ENCODE measurements at regions not wholly inside any gene's neighbourhood (a gene's known extent, or its start where the extent isn't known, plus 50 kb on each side); places are given as distances from the start of the nearest gene placed in this dataset.

- no peak for DNase-seq
- Histone ChIP-seq H3K9me3 (no peaks in the 10 kb centered on the region), H3K27me3 (no peaks in the 10 kb centered on the region), H3K4me1 (peaks cover 0 to 5% (median 0%) of the 10 kb centered on the region in 4 donors), H3K36me3 (no peaks in the 10 kb centered on the region), H3K27ac (no peak overlapping the region), H3K4me3 (no peak overlapping the region)
- TF ChIP-seq CTCF (IDR thresholded peaks at IDR 0.05): no peak
- TF ChIP-seq POLR2A (IDR thresholded peaks at IDR 0.05): no peak
Observed at GRCh38 chr4:56210397-56210796, 176.9 kb downstream of the AASDH start.

- Histone ChIP-seq H3K4me1 (peaks cover 0 to 5% (median 0%) of the 10 kb centered on the region in 4 donors), H3K36me3 (no peaks in the 10 kb centered on the region), H3K9me3 (no peaks in the 10 kb centered on the region), H3K27ac (no peak overlapping the region), H3K4me3 (no peak overlapping the region), H3K27me3 (no peaks in the 10 kb centered on the region)
- DNase-seq: peak in 1 of 3 donors; percentile 55
- TF ChIP-seq CTCF (IDR thresholded peaks at IDR 0.05) (no peak), POLR2A (IDR thresholded peaks at IDR 0.05) (no peak)
Observed at GRCh38 chr4:56209767-56210166, 177.5 kb downstream of the AASDH start.

GRCh38 chr4:56208103-56208502 is 179.2 kb downstream of the AASDH start:
- H3K27me3 ChIP-seq: no peaks in the 10 kb centered on the region
- H3K4me1 ChIP-seq: peaks cover 0 to 5% (median 0%) of the 10 kb centered on the region in 4 donors
- H3K4me3 ChIP-seq: no peak overlapping the region
- H3K36me3 ChIP-seq: no peaks in the 10 kb centered on the region
- no peak for TF ChIP-seq CTCF (IDR thresholded peaks at IDR 0.05)
- no peak for TF ChIP-seq POLR2A (IDR thresholded peaks at IDR 0.05)
- no peaks in the 10 kb centered on the region for H3K9me3 ChIP-seq
- no peak for DNase-seq
- H3K27ac ChIP-seq: no peak overlapping the region

- Histone ChIP-seq H3K4me1 (no peaks in the 10 kb centered on the region), H3K4me3 (no peak overlapping the region), H3K27ac (no peak overlapping the region), H3K27me3 (no peaks in the 10 kb centered on the region), H3K9me3 (no peaks in the 10 kb centered on the region), H3K36me3 (no peaks in the 10 kb centered on the region)
- TF ChIP-seq CTCF (IDR thresholded peaks at IDR 0.05): no peak
- no peak for TF ChIP-seq POLR2A (IDR thresholded peaks at IDR 0.05)
- DNase-seq: no peak
Observed at GRCh38 chr4:56206258-56206657, 181.0 kb downstream of the AASDH start.

- Histone ChIP-seq H3K27ac (no peak overlapping the region), H3K4me3 (no peak overlapping the region), H3K36me3 (no peaks in the 10 kb centered on the region), H3K4me1 (peaks cover 0 to 3% (median 0%) of the 10 kb centered on the region in 4 donors), H3K27me3 (no peaks in the 10 kb centered on the region), H3K9me3 (no peaks in the 10 kb centered on the region)
- DNase-seq: no peak
- no peak for TF ChIP-seq CTCF (IDR thresholded peaks at IDR 0.05)
- TF ChIP-seq POLR2A (IDR thresholded peaks at IDR 0.05): no peak
Observed at GRCh38 chr4:56200275-56200674, 187.0 kb downstream of the AASDH start.

GRCh38 chr4:56198265-56198664 is 189.0 kb downstream of the AASDH start:
- Histone ChIP-seq H3K4me1 (peaks cover 0 to 3% (median 0%) of the 10 kb centered on the region in 4 donors), H3K9me3 (no peaks in the 10 kb centered on the region), H3K36me3 (no peaks in the 10 kb centered on the region), H3K27me3 (no peaks in the 10 kb centered on the region), H3K4me3 (no peak overlapping the region), H3K27ac (no peak overlapping the region)
- TF ChIP-seq POLR2A (IDR thresholded peaks at IDR 0.05): no peak
- TF ChIP-seq CTCF (IDR thresholded peaks at IDR 0.05): no peak
- DNase-seq: no peak

All from Peyer's patch (tissue), 4 donors.